ENCODE measurements at regions not wholly inside any gene's neighbourhood (a gene's known extent, or its start where the extent isn't known, plus 50 kb on each side); places are given as distances from the start of the nearest gene placed in this dataset.
"Not testable (repeated sequence)": the region's sequence is repeated elsewhere in the genome, so short reads cannot be mapped to it uniquely, and the experiment has no call there.

- DNase-seq: no peak
These were observed 827.7 kb downstream of the TMTC2 start for GRCh38 chr12:83514372-83514771.

- DNase-seq: no peak
These were observed 820.1 kb downstream of the TMTC2 start for GRCh38 chr12:83506841-83507240.

GRCh38 chr12:83505586-83505985 is 818.9 kb downstream of the TMTC2 start:
- no peak for DNase-seq

- not testable (repeated sequence) for DNase-seq
These were observed 813.2 kb downstream of the TMTC2 start for GRCh38 chr12:83499894-83500293.

GRCh38 chr12:83477696-83478095 is 791.0 kb downstream of the TMTC2 start:
- DNase-seq: no peak

GRCh38 chr12:83476695-83477690 is 790.3 kb downstream of the TMTC2 start:
- no peak for DNase-seq

GRCh38 chr12:83476006-83476405 is 789.3 kb downstream of the TMTC2 start:
- DNase-seq: no peak

GRCh38 chr12:83474369-83474768 is 787.7 kb downstream of the TMTC2 start:
- no peak for DNase-seq

GRCh38 chr12:83473408-83474095 is 786.8 kb downstream of the TMTC2 start:
- DNase-seq: no peak

GRCh38 chr12:83472772-83473171 is 786.1 kb downstream of the TMTC2 start:
- DNase-seq: no peak

- no peak for DNase-seq
These were observed 785.6 kb downstream of the TMTC2 start for GRCh38 chr12:83472350-83472749.

GRCh38 chr12:83471341-83471740 is 784.6 kb downstream of the TMTC2 start:
- DNase-seq: no peak

GRCh38 chr12:83470749-83471148 is 784.0 kb downstream of the TMTC2 start:
- no peak for DNase-seq

GRCh38 chr12:83468988-83469908 is 782.5 kb downstream of the TMTC2 start:
- no peak for DNase-seq

GRCh38 chr12:83465632-83466031 is 778.9 kb downstream of the TMTC2 start:
- DNase-seq: no peak

- no peak for DNase-seq
These were observed 775.7 kb downstream of the TMTC2 start for GRCh38 chr12:83462419-83462818.

- DNase-seq: no peak
These were observed 774.7 kb downstream of the TMTC2 start for GRCh38 chr12:83461336-83461935.

- no peak for DNase-seq
These were observed 764.5 kb downstream of the TMTC2 start for GRCh38 chr12:83451189-83451588.

- no peak for DNase-seq
These were observed 747.9 kb downstream of the TMTC2 start for GRCh38 chr12:83434600-83434999.

- DNase-seq: no peak
These were observed 745.5 kb downstream of the TMTC2 start for GRCh38 chr12:83432176-83432719.

- not testable (repeated sequence) for DNase-seq
These were observed 741.0 kb downstream of the TMTC2 start for GRCh38 chr12:83427586-83428136.

GRCh38 chr12:83414981-83415380 is 728.3 kb downstream of the TMTC2 start:
- no peak for DNase-seq
